GM12864 (cell line): ENCODE measurements at regions not wholly inside any gene's neighbourhood (a gene's known extent, or its start where the extent isn't known, plus 50 kb on each side); places are given as distances from the start of the nearest gene placed in this dataset.
A peak's percentile ranks its signal among the peaks of the same experiment; 100 is the strongest.
"Not testable (repeated sequence)": the region's sequence is repeated elsewhere in the genome, so short reads cannot be mapped to it uniquely, and the experiment has no call there.

Experiments used
- DNase-seq: peaks from one replicate; pipeline ENCODE4 v3.0.0-alpha.2; 2011; ENCODE audit warnings: low read depth
- H3K4me3 ChIP-seq: 2 replicates; pipeline ENCODE4 v1.5.1; 2011; ENCODE audit warnings: mild to moderate bottlenecking, low read depth, low read length, control low read depth
- TF ChIP-seq, protein P1 (sequence below): IDR thresholded peaks from 2 replicates; pipeline ENCODE4 v1.5.1; 2011; ENCODE audit warnings: low read depth, mild to moderate bottlenecking, moderate library complexity, low read length, control low read depth, inconsistent platforms; ENCODE audit errors: missing control alignments

DNA sequence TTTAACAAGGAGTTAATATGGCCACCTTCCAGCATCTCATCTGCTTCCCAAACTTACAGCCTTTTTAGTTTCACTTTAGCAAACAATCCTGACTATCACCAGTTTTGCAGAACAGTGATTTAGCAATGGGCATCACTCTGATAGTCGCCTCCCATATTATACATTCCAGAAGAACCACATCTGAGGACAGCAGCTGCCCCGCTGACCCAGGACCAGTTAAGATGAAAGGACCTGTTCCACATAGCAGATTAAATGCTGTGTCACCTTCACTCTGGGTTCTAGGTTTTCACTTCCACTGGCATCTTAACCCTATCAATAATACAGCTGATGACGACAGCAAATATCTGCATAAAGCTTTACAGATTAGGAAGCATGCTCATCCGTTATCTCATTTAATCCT, 99.8 kb downstream of the TRIM69 start:
- no peak for DNase-seq
- TF ChIP-seq, protein P1, sequence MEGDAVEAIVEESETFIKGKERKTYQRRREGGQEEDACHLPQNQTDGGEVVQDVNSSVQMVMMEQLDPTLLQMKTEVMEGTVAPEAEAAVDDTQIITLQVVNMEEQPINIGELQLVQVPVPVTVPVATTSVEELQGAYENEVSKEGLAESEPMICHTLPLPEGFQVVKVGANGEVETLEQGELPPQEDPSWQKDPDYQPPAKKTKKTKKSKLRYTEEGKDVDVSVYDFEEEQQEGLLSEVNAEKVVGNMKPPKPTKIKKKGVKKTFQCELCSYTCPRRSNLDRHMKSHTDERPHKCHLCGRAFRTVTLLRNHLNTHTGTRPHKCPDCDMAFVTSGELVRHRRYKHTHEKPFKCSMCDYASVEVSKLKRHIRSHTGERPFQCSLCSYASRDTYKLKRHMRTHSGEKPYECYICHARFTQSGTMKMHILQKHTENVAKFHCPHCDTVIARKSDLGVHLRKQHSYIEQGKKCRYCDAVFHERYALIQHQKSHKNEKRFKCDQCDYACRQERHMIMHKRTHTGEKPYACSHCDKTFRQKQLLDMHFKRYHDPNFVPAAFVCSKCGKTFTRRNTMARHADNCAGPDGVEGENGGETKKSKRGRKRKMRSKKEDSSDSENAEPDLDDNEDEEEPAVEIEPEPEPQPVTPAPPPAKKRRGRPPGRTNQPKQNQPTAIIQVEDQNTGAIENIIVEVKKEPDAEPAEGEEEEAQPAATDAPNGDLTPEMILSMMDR = no peak
- no peak overlapping the region for H3K4me3 ChIP-seq

DNA sequence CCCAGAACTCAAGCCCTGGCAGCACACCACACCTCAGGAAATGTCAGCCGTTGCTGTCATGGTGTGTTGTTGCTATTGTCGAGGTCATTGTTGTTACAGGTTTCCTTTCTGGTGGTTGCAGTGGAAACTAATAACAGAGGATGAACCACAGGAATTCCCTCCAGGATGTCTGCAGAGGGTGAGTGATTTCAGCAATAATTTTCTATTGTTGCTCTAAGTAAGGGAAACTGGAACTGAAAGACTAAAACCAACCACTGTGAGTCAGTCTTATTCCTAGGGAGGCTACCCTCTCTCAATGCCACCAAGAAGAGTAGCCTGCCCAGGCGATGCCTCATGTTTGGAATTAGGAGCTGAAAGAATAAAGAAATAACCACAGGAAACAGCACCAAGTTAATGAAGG, 102.6 kb downstream of the TRIM69 start:
- DNase-seq, H3K4me3 ChIP-seq: not testable (repeated sequence)

DNA sequence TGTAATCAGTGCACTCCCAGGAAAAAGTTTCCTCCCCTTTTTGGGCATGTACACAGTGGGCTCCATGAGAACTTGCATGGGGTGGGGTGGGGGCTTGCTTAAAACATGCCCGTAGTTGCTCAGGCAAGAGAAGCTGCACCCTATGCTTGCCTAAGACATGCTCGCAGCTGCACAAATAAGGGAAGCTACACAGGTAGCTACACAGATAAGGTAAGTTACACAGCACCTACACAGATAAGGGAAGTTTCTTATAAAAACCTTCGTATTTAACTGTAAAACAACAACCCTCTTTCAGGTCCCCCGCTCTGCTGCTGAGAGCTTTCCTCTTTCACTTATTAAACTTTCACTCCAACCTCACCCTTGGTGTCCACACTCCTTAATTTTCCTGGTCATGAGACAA, 105.4 kb downstream of the TRIM69 start:
- H3K4me3 ChIP-seq, DNase-seq: not testable (repeated sequence)

DNA sequence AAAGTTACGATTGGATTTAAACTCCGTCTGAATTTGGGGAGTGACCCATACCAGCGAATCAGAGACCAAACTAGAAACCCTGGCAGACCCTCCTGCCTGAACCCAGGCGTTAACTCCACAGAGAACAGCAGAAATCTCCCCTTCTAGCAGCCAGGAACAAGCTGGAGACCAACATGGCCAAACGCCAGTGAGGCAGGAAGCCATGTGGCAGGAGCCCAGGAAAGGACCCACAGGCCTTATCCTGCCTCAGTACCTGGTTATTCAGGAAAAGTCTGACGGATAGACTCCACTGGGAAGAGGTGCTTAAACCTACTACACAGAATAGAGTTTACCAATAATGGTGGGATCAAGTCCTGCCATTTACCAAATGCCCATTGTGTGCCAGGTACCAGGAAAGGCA, 106.6 kb downstream of the TRIM69 start:
- not testable (repeated sequence) for DNase-seq, H3K4me3 ChIP-seq

DNA sequence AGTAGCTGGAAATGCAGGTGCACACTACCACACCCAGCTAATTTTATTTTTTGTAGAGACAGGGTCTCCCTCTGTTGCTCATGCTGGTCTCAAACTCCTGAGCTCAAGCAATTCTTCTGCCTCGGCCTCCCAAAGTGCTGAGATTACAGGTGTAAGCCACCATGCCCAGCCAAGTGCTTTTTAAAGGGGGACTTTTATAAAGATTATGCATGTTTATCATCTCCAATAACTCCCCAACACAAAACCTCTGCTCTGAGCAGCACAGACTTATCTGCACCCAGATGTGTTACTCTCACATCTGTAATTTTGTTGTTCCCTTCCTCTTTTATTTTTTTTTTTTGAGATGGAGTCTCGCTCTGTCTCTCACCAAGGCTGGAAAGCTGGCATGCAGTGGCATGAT, 108.6 kb downstream of the TRIM69 start:
- not testable (repeated sequence) for H3K4me3 ChIP-seq, DNase-seq

DNA sequence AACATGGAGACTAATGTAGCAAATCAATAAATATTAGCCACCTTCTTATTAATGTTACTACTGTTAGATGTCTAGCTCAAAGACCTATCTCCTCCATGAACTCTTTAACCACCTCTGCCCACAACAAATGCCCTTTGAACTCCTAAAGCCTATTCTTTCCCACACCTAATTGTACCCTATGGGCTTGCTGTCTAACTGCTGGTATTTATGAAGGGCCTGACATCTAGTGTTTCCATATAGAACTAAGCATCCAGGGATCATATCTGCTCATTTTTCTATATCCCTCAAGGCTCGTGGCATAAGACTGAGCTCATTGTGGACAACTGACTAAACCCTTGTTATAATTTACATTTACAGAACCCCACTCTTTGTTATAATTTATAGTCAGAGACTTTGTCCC, 109.8 kb downstream of the TRIM69 start:
- H3K4me3 ChIP-seq, DNase-seq: not testable (repeated sequence)

DNA sequence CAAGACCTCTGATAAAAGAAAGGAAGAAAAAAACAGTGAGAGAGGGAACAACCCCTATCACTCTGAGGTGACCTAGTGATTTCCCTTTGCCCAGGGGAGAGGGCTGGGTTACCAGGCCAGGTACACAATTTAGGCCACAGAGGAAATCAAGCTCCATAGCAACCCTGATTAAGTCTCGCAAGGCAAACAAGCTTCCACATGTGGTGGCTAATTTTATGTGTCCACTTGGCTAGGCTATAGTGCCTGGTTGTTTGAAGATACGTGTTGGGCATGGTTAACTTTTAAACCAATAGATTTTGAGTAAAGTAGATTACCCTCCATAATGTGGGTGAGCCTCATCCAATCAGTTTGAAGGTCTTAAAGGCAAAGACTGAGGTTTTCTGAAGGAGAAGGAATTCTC, 108.9 kb upstream of the TERB2 start:
- not testable (repeated sequence) for DNase-seq, H3K4me3 ChIP-seq

DNA sequence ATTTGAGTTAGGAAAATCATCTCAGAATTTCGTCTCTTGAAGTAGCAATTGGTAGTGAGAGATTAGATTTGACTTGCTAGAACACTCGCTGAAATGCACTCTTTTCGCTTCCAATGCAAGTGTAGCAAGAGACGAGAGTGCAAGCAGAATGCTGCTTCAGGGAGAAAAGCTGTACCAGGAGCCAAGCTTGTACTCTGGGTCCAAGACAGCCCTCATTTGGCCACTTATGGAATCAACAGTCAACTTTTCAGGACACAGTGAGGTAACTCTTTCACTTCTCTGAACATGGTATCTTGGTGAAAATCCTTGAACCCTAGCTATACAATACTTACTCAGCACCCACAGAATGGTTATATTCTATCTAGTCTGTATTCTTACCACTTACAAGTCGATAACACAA, 107.6 kb upstream of the TERB2 start:
- DNase-seq, H3K4me3 ChIP-seq: not testable (repeated sequence)

DNA sequence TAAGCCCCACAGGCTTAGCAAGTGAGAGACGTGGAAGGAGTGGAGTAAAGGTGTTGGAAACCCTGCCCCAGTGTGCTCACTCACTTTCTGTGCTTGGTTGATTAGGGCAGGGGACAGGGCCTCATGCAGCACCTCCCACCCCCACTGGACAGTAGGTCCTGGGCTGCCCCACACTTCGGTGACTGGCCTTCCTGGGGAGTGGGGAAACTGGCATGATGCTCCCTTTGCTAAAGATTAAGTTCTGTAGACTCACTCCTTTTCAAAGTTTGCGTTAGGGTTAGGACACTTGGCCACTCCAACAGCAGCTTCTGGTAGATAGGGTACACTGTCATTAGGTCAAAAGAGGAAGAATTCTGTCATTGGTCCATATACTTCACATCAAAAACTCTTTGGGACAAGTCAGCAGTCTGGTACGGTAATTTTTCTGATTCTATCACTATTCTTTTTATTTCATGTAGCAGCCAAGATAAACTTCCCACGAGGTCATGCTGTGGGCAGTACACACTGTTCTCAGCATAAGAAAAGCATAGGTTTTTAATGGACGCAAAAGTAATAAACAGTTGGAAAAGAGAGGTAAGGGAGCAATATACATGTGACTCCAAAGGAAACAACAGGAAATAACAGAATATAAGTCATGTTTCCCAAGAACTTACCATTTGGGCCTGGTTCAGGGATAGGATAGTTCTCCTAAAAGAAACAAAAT, 106.6 kb upstream of the TERB2 start:
- DNase-seq, H3K4me3 ChIP-seq: not testable (repeated sequence)

DNA sequence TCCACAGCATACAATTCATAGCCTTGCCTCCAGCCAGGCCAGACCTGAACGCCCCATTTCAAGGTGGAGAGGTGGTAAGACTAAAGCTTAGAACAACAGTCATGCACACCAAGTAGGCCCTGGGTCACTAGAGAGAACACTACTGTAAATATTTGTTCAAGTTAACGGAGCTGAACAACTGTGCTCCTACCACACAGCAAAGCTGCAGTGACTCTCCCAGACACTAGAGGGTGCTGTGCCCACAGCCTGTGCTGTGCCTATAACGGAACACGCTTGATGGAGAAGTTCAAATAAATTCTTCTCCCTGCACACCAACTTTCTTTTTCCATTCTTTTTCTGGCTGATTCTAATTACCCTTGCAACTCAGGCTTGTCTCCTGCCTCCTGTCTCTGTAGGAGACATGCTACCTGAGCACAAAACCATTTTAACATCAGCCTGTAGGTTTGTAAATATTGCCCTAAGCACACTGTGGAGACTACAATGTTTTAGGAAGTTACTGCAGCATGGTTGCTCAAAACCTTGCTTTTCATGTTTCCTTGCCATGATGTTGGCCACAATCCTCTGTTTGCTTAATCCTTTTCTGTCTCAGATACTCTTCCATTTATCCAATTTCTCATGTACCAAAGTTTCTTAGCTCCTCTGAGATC, 103.1 kb upstream of the TERB2 start:
- DNase-seq = peak; percentile 29
- TF ChIP-seq, protein P1 = peak; percentile 98
- H3K4me3 ChIP-seq = not testable (repeated sequence)

DNA sequence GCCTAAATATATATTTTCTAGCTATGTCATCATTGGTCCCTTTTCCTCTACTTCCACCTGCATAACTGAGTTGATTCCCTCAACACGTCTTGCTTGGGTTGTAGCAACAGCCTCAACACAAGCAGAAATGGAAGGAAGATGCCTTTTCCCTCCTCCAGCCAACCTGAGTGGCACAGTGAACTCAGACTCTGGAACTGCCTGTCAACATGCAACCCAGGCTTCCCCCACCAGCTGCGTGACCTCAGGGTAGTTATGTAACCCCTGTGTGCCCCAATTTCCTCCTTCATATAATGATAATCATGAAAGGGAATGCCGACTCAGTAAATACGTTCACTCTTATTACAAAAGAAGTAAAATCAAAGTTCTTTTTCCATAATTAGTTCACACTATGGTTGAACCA, 101.8 kb upstream of the TERB2 start:
- not testable (repeated sequence) for H3K4me3 ChIP-seq, DNase-seq

DNA sequence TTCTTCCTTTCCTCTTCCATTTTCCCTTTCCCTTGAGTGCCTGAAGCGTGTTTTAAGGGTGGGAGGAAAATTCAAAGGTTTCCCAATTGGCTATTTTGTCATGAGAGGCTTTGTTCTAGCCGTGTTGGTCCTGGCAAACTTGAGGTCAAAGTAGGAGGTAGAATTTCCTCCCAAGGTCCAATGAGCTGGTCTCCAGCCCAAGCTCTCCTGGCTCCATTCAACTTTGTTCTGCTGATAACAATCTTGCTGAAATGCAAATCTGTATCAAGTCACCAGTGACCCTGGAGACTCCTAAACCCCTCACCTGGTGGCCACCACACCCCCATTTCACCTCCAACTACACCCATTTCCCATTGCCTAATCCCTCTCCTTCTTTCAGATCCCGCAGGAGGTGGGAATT, 100.2 kb upstream of the TERB2 start:
- DNase-seq, H3K4me3 ChIP-seq: not testable (repeated sequence)

DNA sequence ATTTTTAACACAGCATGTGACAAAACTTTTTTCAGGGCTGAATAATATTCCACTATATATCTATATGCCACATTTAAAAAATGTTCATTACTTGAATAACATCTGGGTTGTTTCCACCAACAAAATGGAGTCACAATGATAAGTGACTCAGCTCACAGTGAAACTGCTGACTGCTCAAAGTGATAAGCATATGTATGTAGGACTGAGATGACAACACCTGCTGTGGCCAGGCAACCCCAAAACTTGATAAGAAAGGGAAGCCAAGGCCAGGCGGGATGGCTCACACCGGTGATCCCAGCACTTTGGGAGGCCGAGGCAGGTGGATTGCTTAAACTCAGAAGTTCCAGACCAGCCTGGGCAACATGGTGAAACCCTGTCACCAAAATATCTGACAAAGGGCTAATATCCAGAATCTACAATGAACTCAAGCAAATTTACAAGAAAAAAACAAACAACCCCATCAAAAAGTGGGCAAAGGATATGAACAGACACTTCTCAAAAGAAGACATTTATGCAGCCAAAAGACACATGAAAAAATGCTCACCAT, 99.2 kb upstream of the TERB2 start:
- not testable (repeated sequence) for H3K4me3 ChIP-seq

DNA sequence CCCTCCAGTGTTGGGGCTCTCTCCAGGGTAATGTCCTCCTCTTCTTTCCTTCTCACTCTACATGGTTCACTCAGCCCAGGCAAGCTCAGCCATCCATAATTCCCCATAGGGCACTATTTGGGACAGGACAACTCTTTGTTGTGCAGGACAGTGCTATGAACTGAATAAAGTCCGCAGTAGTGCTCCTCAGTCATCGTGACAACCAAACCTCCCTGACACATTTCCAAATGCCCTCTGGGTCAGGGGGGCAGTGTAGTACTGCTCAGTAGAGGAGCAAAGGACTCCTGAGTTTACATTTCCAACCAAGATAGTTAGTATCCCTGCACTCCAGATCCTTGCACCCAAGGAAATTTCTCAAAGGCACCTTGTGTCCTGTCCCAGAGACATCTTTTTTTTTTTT, 97.4 kb upstream of the TERB2 start:
- H3K4me3 ChIP-seq, DNase-seq: not testable (repeated sequence)

More for the DNA sequence above, 99.2 kb upstream of the TERB2 start:
- not testable (repeated sequence) for DNase-seq

DNA sequence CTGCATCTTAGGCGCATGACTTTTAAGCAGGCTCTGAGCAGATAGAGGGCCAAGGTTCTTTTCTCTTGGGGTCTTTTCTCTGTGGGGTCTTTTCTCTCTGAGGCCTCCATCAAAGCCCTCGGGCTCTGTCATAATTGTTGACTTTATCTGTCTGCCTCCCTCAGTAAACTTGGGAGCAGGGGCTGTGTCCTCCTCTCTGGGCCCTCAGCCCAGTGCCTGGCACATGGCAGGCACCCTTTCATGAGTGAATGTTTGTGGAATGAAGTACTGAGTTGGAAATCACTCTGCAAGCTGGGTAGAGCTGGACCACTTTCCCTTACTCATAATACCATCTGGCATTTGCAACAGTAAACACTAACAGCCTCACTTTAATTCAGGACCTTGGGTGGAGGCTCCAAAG, 96.3 kb upstream of the TERB2 start:
- DNase-seq = not testable (repeated sequence)

More for the DNA sequence above, 96.3 kb upstream of the TERB2 start:
- not testable (repeated sequence) for H3K4me3 ChIP-seq
